GM13976 (cell line): ENCODE measurements at regions not wholly inside any gene's neighbourhood (a gene's known extent, or its start where the extent isn't known, plus 50 kb on each side); places are given as distances from the start of the nearest gene placed in this dataset.
"Not testable (repeated sequence)": the region's sequence is repeated elsewhere in the genome, so short reads cannot be mapped to it uniquely, and the experiment has no call there.

Source experiments
- DNase-seq: peaks from one replicate; pipeline ENCODE4 v3.0.0; 2012; ENCODE audit warnings: low spot score
- CTCF ChIP-seq: IDR thresholded peaks from 2 replicates; pipeline ENCODE4 v1.5.1; 2012; ENCODE audit warnings: borderline replicate concordance, mild to moderate bottlenecking; ENCODE audit not compliant: insufficient read depth; ENCODE audit errors: extremely low read depth, missing control alignments, control extremely low read depth
- in situ Hi-C: fragments of 300-500 bp; cut with MboI; formaldehyde crosslinking; loops from one replicate; pipeline ENCODE4 v1.12.0; 2022; ENCODE audit warnings: low sequenced_read_pairs, mixed read lengths, inconsistent platforms; ENCODE audit not compliant: unreplicated experiment

- no peak for DNase-seq
- no peak for TF ChIP-seq CTCF
- in situ Hi-C loops: no loop called here
These were observed 200.9 kb upstream of the DAAM1 start for GRCh38 chr14:58987591-58987990.

DNA sequence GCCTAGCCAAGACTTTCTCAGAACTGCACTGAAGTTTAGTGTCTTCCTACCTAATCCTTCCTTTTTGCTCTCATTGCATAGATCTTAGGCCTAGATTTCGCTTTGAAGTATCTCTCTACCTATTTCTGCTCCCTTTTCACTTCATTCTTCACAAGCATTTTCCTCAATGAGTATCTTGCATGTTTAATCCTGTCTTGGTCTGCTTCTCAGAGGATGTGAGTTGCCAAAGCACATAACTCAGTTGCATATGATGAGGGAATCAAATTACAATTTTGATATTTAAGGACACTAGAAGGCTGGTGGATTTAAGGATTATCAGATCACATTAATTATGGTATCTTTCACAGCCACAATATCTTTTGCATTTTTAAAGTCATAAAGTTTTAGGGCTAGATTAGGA, 195.5 kb upstream of the DAAM1 start:
- in situ Hi-C loops: no loop called here
- no peak for TF ChIP-seq CTCF
- DNase-seq: no peak

GRCh38 chr14:58994130-58994529, 194.3 kb upstream of the DAAM1 start:
- DNase-seq: no peak
- TF ChIP-seq CTCF: no peak
- in situ Hi-C loops: no loop called here

DNA sequence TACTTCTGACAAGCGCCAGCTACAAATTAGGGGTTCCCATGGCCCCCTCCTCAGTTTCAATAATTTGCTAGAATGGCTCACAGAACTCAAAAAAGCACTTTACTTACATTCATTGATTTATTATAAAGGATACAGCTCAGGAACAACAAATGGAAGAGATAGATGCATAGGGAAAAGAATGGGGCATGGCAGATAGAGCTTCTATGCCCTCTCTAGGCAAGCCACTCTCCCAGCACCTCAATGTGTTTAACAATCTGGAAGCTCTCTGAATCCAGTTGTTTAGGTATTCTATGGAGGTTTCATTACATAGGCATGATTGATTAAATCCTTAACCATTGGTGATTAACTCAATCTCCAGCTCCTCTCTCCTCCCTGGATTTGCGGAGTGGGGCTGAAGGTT, 184.5 kb upstream of the DAAM1 start:
- DNase-seq: no peak
- in situ Hi-C loops: no loop called here
- no peak for TF ChIP-seq CTCF

- in situ Hi-C loops, DNase-seq: not testable (repeated sequence)
These were observed 182.3 kb upstream of the DAAM1 start for GRCh38 chr14:59006179-59006578.

DNA sequence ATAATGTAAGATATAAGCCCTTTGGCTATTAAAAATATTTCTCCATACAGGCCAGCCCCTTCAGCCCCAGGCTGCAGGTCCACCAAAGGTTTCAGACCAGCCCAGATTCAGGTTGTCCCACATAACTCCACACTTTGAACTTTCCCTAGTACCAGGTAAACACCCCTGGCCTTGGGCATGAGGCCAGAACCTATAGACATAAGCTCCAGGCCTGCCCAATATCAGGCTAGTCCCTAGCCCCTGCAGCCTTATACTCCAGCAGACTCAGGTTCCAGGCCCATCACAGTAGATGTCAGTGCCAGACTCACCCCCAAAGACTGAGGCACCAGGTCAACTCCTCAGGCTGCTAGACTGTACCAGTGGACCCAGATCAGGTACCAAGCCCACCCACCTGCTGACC, 178.5 kb upstream of the DAAM1 start:
- TF ChIP-seq CTCF: no peak
- in situ Hi-C loops: no loop called here
- no peak for DNase-seq

DNA sequence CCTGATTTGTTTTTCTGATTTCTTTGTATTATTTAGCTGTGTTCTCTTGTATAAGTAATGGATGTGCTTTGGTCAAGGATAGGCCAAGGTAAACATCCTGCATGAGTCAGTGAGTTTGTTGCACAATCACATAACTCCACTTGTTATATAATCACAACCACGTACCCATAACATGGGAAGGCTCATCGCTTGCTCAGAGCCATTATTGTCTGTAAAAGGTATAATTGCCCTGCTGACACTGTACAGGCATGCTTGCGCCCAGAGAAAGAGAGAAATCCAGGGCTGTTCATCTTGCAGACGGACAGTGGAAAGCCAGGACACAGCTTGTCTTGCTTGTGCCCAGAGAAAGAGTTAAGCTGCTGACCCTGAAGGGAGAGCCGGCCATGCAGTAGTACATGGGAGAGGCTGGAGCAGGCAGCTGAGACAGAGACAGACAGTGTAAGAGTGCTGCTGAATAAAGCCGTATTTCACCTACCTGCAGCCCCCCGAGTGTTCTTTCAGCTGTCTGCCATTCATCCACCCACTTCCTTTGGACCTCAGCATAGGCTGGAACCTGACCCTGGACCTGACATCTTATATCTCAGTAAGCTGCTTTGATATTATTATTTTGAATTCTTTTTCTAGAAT, 174.7 kb upstream of the DAAM1 start:
- DNase-seq: no peak
- no peak for TF ChIP-seq CTCF
- in situ Hi-C loops: no loop called here
